ENCODE measurements at regions not wholly inside any gene's neighbourhood (a gene's known extent, or its start where the extent isn't known, plus 50 kb on each side); places are given as distances from the start of the nearest gene placed in this dataset.

DNA sequence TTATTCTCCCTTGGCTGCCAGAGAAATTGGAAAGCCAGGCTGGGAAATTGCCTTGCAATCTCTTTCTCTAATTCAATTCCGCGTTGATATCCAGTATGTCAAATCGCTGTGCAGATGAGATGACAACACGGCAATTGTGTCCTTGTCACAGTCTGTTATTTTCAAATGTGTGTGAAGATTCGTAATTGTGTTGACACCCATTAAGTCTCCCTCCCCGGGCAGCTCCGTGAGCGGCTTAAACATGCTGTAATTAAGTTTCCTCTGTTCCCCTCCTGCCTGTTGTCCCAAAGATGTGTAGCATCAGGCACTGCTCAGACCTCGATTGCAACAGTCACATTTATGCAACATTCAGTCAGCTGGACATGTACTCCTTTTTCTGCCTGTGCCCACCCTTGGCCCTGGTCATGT lies 209.5 kb downstream of the LPIN1 start:
- no peak overlapping the region for H2AFZ ChIP-seq (ENCODE audit: control insufficient read depth, low read length)
- no peaks in the 10 kb centered on the region for H3K9me1 ChIP-seq (ENCODE audit: control insufficient read depth, extremely low read depth, insufficient read depth, low read length)
- FAIRE-seq = no peak
- H4K20me1 ChIP-seq (ENCODE audit: control insufficient read depth, extremely low read depth, insufficient read depth, low read length) = no peaks in the 10 kb centered on the region
- no peaks in the 10 kb centered on the region for H3K79me2 ChIP-seq (ENCODE audit: control insufficient read depth, insufficient read depth, low read length)
- no peak overlapping the region for H3K27ac ChIP-seq (ENCODE audit: control insufficient read depth, insufficient read depth, low read length)
- no peak overlapping the region for H3K4me2 ChIP-seq (ENCODE audit: control insufficient read depth, extremely low read depth, insufficient read depth, low read depth, low read length)
- no peak for TF ChIP-seq CTCF (optimal IDR thresholded peaks at IDR 0.05 in 1 of 3, IDR thresholded peaks at IDR 0.05 in 1 of 3, conservative IDR thresholded peaks at IDR 0.05 in 1 of 3; ENCODE audit: extremely low read depth in 1 of 3, insufficient read depth in 2 of 3, low read length in 3 of 3)
- no peak for TF ChIP-seq EZH2 (IDR thresholded peaks at IDR 0.05; ENCODE audit: low read length)
- no peak for DNase-seq (ENCODE audit: low read depth, low spot score)
- H3K27me3 ChIP-seq (ENCODE audit: control insufficient read depth, extremely low read depth, insufficient read depth, low read length) = peaks cover 3% of the 10 kb centered on the region
- no peaks in the 10 kb centered on the region for H3K36me3 ChIP-seq (ENCODE audit: control insufficient read depth in 2 of 2, extremely low read depth in 1 of 2, insufficient read depth in 2 of 2, low read length in 2 of 2)
- peaks cover 12% of the 10 kb centered on the region for H3K4me1 ChIP-seq (ENCODE audit: control insufficient read depth, extremely low read depth, insufficient read depth, low read length)
- dilution Hi-C loops (cut with MboI; ENCODE audit: extremely low pct_ligation_motif_present, low sequenced_read_pairs) = no loop called here
- no peak overlapping the region for H3K4me3 ChIP-seq (ENCODE audit: control insufficient read depth in 2 of 3, extremely low read depth in 1 of 3, insufficient read depth in 2 of 3, low read depth in 1 of 3, low read length in 3 of 3)
- no peak overlapping the region for H3K9ac ChIP-seq (ENCODE audit: control insufficient read depth, extremely low read depth, insufficient read depth, low read length)
- H3K9me3 ChIP-seq (ENCODE audit: control insufficient read depth, low read depth, low read length) = no peaks in the 10 kb centered on the region

DNA sequence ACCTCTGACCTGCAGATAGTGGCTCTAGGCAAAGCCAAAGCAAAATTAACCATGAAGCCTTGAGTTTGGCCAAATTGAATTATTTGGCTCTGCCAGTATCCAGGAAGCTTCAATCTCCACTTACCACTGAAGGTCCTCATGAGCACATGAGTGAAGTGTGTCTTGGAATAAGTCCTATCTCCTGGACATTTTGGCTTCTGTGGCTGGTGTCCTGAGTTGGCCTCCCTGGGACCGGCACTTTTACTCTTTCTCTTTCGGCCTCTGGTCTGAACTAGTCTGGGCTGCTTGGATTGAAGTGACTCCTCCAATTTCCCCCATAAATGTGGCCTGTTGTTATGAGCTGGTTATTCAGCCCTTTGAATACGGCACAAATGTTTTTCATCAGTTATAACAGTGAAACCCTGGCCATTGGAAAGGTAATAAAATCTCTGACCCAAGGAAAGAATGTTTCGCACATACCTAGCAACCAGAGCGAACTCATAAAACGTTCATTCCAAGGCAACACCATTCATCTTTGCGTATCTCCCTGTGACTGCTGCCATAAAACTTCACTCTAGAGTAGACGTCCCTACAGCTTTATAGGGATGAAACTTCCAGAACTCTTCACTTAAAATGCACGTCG lies 216.4 kb downstream of the LPIN1 start:
- Histone ChIP-seq H3K79me2 (ENCODE audit: control insufficient read depth, insufficient read depth, low read length) (no peaks in the 10 kb centered on the region), H4K20me1 (ENCODE audit: control insufficient read depth, extremely low read depth, insufficient read depth, low read length) (no peaks in the 10 kb centered on the region), H3K4me3 (ENCODE audit: control insufficient read depth in 2 of 3, extremely low read depth in 1 of 3, insufficient read depth in 2 of 3, low read depth in 1 of 3, low read length in 3 of 3) (no peak overlapping the region), H2AFZ (ENCODE audit: control insufficient read depth, low read length) (no peak overlapping the region), H3K27me3 (ENCODE audit: control insufficient read depth, extremely low read depth, insufficient read depth, low read length) (no peaks in the 10 kb centered on the region), H3K9ac (ENCODE audit: control insufficient read depth, extremely low read depth, insufficient read depth, low read length) (no peak overlapping the region), H3K4me2 (ENCODE audit: control insufficient read depth, extremely low read depth, insufficient read depth, low read depth, low read length) (no peak overlapping the region), H3K4me1 (ENCODE audit: control insufficient read depth, extremely low read depth, insufficient read depth, low read length) (peaks cover 9% of the 10 kb centered on the region), H3K27ac (ENCODE audit: control insufficient read depth, insufficient read depth, low read length) (no peak overlapping the region), H3K9me3 (ENCODE audit: control insufficient read depth, low read depth, low read length) (no peaks in the 10 kb centered on the region), H3K36me3 (ENCODE audit: control insufficient read depth in 2 of 2, extremely low read depth in 1 of 2, insufficient read depth in 2 of 2, low read length in 2 of 2) (no peaks in the 10 kb centered on the region), H3K9me1 (ENCODE audit: control insufficient read depth, extremely low read depth, insufficient read depth, low read length) (no peaks in the 10 kb centered on the region)
- DNase-seq (ENCODE audit: low read depth, low spot score) (no peak), FAIRE-seq (no peak)
- TF ChIP-seq CTCF (optimal IDR thresholded peaks at IDR 0.05 in 1 of 3, IDR thresholded peaks at IDR 0.05 in 1 of 3, conservative IDR thresholded peaks at IDR 0.05 in 1 of 3; ENCODE audit: extremely low read depth in 1 of 3, insufficient read depth in 2 of 3, low read length in 3 of 3) (no peak), EZH2 (IDR thresholded peaks at IDR 0.05; ENCODE audit: low read length) (no peak)
- dilution Hi-C loops (cut with MboI; ENCODE audit: extremely low pct_ligation_motif_present, low sequenced_read_pairs) = no loop called here
